Stimulated activated CD8-positive, alpha-beta memory T cell treated with anti-CD3 and anti-CD28 coated beads, Interleukin-12 subunit alpha, Interleukin-12 subunit beta, amount 100 ng/mL, for 24 hours (primary cell): ENCODE measurements at regions not wholly inside any gene's neighbourhood (a gene's known extent, or its start where the extent isn't known, plus 50 kb on each side); places are given as distances from the start of the nearest gene placed in this dataset.

Experiments used
- DNase-seq: peaks from one replicate; pipeline ENCODE4 v3.0.0-alpha.2; 2020; ENCODE audit errors: extremely low read depth

GRCh38 chr11:134576286-134576685 is 164.2 kb upstream of the B3GAT1 start:
- no peak for DNase-seq

DNA sequence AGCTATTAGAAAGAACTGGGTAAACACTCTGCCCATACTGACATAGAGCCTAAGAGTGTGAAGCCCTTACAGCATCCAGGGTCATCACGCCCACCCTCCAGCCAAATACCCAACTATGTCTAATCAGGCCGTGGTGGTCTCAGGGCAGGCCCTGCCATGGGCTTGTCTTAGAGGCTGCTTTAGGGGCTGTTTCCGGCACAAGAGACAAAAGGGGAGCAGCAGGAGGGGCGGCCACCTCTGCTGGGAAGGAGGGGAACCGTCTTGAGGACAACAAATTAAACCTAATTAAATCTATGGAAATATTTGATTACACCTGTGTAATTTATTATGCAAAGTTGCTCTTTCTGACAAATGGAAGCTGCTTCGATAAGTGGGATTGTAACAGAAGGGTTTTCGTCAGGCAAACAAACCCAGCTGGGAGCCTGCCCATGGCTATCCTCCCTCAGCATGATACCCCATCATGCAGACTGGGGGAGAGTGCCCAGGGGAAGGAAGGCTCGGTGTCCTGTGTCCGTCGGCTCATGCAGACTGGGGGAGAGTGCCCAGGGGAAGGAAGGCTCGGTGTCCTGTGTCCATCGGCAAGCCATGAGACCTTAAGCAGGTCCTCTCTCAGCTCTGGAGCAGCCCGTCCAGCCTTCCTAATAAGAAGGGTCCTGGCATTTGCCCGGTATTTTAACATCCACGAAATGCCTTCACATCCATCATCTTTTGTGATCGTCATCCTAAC is 163.6 kb upstream of the B3GAT1 start:
- no peak for DNase-seq

- no peak for DNase-seq
Measured at GRCh38 chr11:134574947-134575346, 162.9 kb upstream of the B3GAT1 start.

DNA sequence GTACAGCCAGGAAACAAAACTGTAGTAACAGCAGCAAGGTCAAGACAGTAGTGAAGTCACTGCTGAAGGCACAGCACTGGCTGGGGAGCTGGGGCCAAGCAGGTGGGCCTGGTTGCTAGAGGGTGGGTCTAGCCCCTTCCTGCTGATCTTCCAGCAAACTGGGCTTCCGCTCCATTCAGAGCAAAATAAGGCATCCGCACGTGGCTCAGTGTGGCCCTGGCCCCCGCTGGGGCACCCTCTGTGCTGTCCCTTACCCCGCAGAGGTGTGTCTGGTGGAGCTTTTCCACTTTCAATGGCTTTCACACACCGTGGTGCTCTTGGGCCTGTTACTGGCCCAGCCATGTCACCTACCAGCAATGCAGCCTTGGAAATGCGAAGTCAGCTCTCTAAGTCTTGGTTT is 162.4 kb upstream of the B3GAT1 start:
- DNase-seq = no peak

- DNase-seq = no peak
Measured at GRCh38 chr11:134573857-134574256, 161.8 kb upstream of the B3GAT1 start.

- DNase-seq = no peak
Measured at GRCh38 chr11:134572741-134573675, 161.0 kb upstream of the B3GAT1 start.

DNA sequence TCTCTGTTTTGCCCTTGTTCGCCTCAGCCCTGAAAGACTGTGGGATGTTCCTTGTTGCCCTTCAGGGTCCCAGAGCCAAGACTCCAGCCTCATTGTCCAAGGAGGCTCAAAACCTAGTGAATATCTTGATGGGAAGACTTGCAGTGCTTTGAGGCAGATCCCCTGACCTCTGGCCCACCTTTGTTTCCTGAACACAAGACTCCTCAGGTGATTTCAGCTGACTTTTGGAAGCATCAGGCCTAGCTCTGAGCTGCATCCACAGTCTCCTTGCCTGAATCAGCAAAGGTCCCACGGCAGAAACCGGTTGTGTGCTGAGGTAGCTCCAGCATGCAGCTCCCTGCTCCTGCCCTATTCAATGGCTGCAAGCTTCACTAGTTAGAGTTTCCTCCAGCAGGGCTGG is 159.3 kb upstream of the B3GAT1 start:
- DNase-seq = no peak

DNA sequence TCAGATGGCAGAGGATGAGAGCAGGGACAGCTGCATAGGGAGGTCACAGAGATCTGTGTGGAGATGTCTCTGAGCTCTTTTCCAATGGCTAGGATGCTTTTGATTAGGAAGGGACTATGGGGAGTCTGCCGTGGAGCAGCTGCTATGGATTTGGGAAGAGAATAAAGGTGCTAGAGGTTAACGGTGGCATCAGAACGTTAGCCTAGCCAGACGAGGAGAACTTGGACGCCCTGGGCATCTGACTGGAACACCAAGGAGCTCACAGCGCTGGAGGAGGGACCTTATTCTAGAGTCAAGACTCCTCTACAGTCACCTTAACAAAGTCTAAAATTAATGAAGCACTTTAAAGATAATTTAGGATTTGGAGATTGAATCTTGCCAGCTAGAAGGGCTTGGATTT is 157.2 kb upstream of the B3GAT1 start:
- no peak for DNase-seq

GRCh38 chr11:134566311-134566710 is 154.3 kb upstream of the B3GAT1 start:
- DNase-seq = no peak

- DNase-seq = no peak
Measured at GRCh38 chr11:134565343-134565891, 153.4 kb upstream of the B3GAT1 start.

- DNase-seq = no peak
Measured at GRCh38 chr11:134564472-134565200, 152.6 kb upstream of the B3GAT1 start.

GRCh38 chr11:134562941-134563471 is 151.0 kb upstream of the B3GAT1 start:
- no peak for DNase-seq

DNA sequence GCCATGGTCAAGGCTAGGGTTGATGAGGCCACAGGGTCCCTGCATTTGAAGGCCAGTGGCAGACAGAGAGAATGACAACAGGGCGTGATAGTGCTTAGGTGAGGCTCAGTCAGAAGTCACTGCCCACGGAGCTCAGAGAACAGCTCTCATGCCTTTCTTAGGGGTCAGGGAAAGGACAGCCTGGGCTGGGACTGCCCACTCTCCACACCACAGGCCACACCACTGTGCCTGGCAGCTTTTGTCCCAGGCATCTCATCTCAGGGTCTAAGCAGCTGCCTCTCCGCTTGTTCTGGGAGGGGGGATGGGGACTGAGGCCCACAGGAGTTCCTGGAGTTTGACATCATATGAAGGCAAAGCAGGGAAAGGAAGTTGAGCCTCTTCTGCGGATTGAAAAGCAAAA is 150.2 kb upstream of the B3GAT1 start:
- DNase-seq = no peak

DNA sequence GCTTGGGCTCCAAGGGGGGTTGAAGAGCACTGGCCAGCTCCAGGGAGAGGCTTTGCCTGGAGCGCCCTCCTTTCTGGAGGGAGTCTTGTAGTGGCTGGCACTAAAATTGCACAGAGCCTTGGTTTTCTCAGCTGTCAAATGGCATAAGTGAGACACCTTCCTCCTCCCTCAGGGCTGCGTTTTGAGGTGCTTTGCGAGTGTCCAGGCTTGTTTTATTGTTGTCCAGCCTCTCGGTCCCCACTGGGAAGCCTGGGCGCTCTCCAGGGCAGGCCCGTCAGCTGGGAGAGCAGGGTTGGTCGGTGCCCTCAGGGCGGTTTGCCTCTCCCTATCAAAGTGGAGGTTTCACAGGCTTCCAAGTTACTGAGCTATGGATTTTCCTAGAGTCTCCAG is 149.3 kb upstream of the B3GAT1 start:
- no peak for DNase-seq

- DNase-seq = no peak
Measured at GRCh38 chr11:134560566-134561330, 148.7 kb upstream of the B3GAT1 start.

DNA sequence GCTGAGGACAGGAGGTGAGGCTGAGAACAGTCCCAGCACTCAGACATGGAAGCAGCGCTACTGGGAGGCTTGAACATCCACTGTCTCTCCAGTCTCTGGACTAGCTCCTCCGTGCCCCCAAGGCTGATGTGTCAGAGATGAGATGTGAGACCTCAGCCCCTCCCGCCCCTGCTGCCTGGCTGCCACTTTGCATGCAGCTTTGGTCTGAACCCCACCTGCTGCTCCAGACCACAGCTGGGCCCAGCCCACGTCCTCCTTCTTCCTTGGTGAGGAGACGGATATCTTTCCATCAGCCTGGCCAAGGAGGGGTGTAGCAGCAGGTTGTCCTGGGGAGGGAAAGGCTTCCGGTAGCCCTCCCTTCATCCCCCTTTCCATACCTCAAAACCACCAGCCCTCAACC is 148.0 kb upstream of the B3GAT1 start:
- no peak for DNase-seq

GRCh38 chr11:134559602-134559962 is 147.5 kb upstream of the B3GAT1 start:
- no peak for DNase-seq

- DNase-seq = no peak
Measured at GRCh38 chr11:134558916-134559601, 147.0 kb upstream of the B3GAT1 start.

- DNase-seq = no peak
Measured at GRCh38 chr11:134558258-134558835, 146.3 kb upstream of the B3GAT1 start.

- no peak for DNase-seq
Measured at GRCh38 chr11:134557571-134558257, 145.7 kb upstream of the B3GAT1 start.
